Retinal pigment epithelial cell (primary cell): ENCODE measurements at regions not wholly inside any gene's neighbourhood (a gene's known extent, or its start where the extent isn't known, plus 50 kb on each side); places are given as distances from the start of the nearest gene placed in this dataset.

Experiments
- DNase-seq: peaks from one replicate; pipeline ENCODE4 v3.0.0-alpha.2; 2010; ENCODE audit warnings: low read depth
- H3K4me3 ChIP-seq: 2 replicates; pipeline ENCODE4 v1.5.1; 2011; ENCODE audit warnings: mild to moderate bottlenecking, low read length, control low read depth, moderate library complexity
- TF ChIP-seq, protein P1 (sequence below): conservative IDR thresholded peaks from 2 replicates; pipeline ENCODE4 v1.5.1; 2011; ENCODE audit warnings: low read depth, low read length, control low read depth, inconsistent platforms

DNA sequence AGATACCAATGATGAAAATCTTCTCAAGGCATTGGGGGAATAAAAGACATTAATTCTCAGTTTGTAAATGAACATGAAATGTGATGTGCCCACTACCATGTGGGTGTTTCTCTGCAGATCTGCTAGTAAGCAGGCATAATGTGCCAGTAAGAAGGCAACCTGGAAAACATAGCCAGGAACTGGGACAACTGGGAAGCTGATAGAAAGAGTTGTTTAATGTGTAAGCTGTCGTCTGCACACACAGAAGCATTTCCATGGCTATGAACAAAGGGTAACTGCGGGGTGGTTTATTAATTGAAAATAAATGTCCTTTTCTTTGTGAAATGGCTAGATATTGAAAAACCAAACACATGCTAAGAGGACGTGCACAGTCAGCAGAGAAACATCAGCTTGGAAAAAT is 52.0 kb downstream of the ZC3H11B start:
- TF ChIP-seq, protein P1, sequence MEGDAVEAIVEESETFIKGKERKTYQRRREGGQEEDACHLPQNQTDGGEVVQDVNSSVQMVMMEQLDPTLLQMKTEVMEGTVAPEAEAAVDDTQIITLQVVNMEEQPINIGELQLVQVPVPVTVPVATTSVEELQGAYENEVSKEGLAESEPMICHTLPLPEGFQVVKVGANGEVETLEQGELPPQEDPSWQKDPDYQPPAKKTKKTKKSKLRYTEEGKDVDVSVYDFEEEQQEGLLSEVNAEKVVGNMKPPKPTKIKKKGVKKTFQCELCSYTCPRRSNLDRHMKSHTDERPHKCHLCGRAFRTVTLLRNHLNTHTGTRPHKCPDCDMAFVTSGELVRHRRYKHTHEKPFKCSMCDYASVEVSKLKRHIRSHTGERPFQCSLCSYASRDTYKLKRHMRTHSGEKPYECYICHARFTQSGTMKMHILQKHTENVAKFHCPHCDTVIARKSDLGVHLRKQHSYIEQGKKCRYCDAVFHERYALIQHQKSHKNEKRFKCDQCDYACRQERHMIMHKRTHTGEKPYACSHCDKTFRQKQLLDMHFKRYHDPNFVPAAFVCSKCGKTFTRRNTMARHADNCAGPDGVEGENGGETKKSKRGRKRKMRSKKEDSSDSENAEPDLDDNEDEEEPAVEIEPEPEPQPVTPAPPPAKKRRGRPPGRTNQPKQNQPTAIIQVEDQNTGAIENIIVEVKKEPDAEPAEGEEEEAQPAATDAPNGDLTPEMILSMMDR, result no peak
- no peak overlapping the region for H3K4me3 ChIP-seq
- DNase-seq, result no peak

DNA sequence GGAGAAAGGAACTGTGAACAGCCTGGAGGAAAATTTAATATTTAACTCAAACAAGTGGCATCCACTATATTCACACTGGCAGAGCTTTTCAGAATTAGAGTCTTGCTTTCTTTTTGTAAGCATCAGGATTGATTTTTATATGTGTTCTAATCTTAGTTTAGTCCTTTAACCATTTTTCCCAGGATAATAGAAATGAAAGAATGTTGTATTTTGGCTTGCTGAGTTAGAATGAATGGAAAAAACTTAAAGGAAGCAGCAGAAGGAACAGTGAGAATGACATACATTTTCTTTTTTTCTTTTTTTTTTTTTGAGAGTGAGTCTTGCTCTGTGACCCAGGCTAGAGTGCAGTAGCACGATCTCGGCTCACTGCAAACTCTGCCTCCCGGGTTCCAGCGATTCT is 53.0 kb downstream of the ZC3H11B start:
- TF ChIP-seq, protein P1, result no peak
- no peak overlapping the region for H3K4me3 ChIP-seq
- DNase-seq, result no peak

DNA sequence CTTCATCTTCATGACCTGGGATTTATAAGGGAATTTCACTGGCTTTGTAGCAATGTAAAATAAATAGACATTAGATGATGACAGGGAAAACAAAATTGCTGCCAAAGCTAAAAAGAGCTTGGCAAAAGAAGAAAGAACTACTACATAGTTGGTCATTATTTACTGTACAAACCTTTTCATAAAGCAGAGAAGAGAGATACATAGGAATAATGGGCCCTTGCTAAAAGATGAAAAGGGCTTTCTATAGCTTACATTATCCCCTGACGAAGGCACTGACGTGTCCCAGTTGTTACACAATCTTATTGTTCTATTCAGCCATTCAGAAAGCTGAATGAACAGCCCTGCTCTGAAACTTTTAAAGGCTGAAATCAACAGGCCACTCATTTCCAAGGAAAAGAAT is 57.1 kb downstream of the ZC3H11B start:
- TF ChIP-seq, protein P1, result no peak
- no peak overlapping the region for H3K4me3 ChIP-seq
- DNase-seq, result no peak

DNA sequence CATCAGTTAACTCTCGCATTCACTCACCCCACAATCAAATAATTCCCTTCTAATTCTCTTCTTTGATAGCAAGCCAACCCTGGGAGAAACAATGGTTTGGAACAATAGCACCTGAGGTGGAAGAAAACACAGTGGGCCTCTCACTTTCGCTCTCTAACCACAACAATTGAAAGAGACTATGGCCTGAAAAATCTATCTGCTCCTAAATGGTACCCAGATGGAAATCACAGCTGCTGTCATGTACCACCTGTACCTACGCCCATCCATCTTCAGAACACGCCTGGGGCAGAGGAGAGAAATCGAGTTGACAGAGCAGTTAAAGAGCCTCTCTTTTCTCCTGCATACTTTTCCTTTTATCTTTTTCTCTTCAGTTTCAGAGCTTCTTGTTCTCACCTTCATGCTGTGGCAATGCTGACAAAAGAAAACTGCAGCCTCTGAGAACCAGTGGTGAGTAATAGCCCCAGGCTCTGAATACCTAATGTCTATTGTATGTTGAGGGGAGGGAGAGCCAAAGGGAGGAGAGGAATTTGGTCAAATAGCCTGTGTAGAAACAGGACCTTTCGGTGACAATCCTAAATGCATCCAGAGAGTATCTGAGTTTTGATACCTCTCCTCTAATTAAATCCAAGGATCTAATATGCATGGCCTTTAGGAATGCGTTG is 57.7 kb downstream of the ZC3H11B start:
- no peak for DNase-seq
- TF ChIP-seq, protein P1, result no peak
- no peak overlapping the region for H3K4me3 ChIP-seq

DNA sequence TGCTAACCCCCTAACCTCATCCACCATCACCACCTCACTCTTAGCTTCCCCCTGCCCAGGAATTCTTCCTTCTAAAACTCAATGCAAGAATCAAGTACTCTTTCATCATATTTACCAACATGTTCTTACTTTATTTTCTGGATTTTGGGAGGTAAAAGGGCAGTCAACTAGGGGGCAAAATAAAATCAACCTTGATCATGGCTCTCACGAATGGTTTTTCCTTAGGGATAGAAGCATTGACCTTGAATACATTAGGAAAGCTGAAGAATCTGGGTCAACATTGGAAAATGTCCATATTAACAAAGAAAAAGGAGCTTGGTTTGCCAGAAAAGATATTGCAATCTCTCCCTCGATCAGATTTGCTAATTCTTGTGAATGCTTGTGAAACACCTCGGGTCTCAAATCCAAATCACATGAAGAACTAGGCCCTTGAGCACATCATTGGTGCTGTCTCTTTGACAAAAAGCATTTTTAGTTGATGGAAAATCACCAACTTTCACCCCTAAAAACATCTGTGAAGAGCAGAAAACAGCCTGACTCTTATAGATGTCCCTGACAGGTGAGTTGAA is 58.9 kb downstream of the ZC3H11B start:
- DNase-seq, result no peak
- no peak overlapping the region for H3K4me3 ChIP-seq
- TF ChIP-seq, protein P1, result no peak

DNA sequence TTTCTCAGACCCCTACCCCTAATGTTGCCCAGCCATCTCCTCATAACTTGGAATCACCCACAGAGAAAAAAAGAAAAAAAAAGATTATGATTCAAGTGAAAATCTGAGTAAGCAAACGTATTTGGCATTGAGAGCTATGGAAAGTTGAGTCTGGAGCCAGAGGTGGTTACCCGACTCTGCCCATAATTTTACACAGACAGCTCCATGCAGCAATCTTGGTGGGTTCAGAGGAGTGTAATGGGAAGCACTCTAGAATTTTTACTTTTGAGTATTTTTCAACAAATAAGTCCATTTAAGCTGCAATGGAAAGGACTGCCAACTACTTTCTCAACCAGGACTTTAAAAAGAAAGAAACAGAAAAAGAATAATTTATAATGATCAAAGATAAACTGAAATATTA is 62.7 kb downstream of the ZC3H11B start:
- TF ChIP-seq, protein P1, result no peak
- H3K4me3 ChIP-seq, result no peak overlapping the region
- no peak for DNase-seq

DNA sequence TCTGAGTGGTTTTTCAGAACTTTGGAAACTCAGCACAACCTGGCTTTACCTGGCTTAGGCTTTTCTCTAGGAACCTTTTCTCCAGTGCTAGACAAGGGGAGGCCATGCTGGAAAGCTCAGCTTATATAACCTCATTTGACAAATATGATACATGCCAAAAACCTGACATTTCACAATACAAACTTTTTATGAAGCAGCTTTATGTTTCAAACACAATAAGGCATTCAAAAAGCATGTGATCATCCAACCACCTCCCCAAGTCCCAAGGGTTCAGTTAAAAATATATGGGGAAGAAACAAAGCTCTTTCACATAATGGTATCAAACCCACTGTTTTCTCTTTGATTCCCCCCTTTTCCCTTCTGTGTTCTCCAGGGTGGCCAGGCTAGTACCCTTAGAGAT is 63.7 kb downstream of the ZC3H11B start:
- no peak overlapping the region for H3K4me3 ChIP-seq
- DNase-seq, result no peak
- TF ChIP-seq, protein P1, result no peak
